ENCODE measurements at regions not wholly inside any gene's neighbourhood (a gene's known extent, or its start where the extent isn't known, plus 50 kb on each side); places are given as distances from the start of the nearest gene placed in this dataset.

- TF ChIP-seq, protein P1, sequence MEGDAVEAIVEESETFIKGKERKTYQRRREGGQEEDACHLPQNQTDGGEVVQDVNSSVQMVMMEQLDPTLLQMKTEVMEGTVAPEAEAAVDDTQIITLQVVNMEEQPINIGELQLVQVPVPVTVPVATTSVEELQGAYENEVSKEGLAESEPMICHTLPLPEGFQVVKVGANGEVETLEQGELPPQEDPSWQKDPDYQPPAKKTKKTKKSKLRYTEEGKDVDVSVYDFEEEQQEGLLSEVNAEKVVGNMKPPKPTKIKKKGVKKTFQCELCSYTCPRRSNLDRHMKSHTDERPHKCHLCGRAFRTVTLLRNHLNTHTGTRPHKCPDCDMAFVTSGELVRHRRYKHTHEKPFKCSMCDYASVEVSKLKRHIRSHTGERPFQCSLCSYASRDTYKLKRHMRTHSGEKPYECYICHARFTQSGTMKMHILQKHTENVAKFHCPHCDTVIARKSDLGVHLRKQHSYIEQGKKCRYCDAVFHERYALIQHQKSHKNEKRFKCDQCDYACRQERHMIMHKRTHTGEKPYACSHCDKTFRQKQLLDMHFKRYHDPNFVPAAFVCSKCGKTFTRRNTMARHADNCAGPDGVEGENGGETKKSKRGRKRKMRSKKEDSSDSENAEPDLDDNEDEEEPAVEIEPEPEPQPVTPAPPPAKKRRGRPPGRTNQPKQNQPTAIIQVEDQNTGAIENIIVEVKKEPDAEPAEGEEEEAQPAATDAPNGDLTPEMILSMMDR (tag by site-specific recombination; IDR thresholded peaks at IDR 0.05): no peak
- TF ChIP-seq ZNF24 (tag by site-specific recombination; IDR thresholded peaks at IDR 0.05) (no peak), ZNF677 (tag by site-specific recombination; IDR thresholded peaks at IDR 0.05) (no peak), YY1 (tag by site-specific recombination; IDR thresholded peaks at IDR 0.05) (no peak), ZFP69B (tag by site-specific recombination; IDR thresholded peaks at IDR 0.05) (no peak), ZNF23 (tag by site-specific recombination; IDR thresholded peaks at IDR 0.05; ENCODE audit: borderline replicate concordance) (no peak), KLF16 (tag by site-specific recombination; IDR thresholded peaks at IDR 0.05) (no peak)
Measured at GRCh38 chr2:164164602-164165001, 428.8 kb upstream of the FIGN start.

Measured in HEK293 (cell line).